ENCODE measurements at regions not wholly inside any gene's neighbourhood (a gene's known extent, or its start where the extent isn't known, plus 50 kb on each side); places are given as distances from the start of the nearest gene placed in this dataset.

DNA sequence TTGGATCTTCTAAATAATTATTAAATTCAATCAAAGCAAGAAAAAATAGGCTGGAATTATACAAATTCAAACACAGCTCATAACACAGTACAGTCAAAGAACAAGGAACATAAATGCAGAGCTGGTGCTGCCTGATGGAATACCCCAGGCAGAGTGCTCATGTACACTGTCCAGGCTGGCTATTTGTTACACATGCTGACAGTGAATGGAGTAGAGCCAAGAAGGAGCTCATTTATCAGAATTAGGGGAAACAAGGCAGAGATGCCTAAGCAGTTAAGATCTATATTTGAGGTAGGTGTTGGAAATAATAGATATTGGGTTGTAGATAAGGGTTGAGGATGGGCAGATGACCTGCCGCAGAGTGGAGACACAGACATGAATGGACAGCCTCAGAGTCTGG, 788.2 kb upstream of the ARPP21 start:
- DNase-seq (ENCODE audit: low spot score) = no peak
- in situ Hi-C loops (cut with MboI; ENCODE audit: low sequenced_read_pairs, unreplicated experiment) = no loop called here
- TF ChIP-seq, protein P1, sequence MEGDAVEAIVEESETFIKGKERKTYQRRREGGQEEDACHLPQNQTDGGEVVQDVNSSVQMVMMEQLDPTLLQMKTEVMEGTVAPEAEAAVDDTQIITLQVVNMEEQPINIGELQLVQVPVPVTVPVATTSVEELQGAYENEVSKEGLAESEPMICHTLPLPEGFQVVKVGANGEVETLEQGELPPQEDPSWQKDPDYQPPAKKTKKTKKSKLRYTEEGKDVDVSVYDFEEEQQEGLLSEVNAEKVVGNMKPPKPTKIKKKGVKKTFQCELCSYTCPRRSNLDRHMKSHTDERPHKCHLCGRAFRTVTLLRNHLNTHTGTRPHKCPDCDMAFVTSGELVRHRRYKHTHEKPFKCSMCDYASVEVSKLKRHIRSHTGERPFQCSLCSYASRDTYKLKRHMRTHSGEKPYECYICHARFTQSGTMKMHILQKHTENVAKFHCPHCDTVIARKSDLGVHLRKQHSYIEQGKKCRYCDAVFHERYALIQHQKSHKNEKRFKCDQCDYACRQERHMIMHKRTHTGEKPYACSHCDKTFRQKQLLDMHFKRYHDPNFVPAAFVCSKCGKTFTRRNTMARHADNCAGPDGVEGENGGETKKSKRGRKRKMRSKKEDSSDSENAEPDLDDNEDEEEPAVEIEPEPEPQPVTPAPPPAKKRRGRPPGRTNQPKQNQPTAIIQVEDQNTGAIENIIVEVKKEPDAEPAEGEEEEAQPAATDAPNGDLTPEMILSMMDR (IDR thresholded peaks at IDR 0.05; ENCODE audit: borderline replicate concordance, control extremely low read depth, extremely low read depth, insufficient read depth, missing control alignments) = no peak

DNA sequence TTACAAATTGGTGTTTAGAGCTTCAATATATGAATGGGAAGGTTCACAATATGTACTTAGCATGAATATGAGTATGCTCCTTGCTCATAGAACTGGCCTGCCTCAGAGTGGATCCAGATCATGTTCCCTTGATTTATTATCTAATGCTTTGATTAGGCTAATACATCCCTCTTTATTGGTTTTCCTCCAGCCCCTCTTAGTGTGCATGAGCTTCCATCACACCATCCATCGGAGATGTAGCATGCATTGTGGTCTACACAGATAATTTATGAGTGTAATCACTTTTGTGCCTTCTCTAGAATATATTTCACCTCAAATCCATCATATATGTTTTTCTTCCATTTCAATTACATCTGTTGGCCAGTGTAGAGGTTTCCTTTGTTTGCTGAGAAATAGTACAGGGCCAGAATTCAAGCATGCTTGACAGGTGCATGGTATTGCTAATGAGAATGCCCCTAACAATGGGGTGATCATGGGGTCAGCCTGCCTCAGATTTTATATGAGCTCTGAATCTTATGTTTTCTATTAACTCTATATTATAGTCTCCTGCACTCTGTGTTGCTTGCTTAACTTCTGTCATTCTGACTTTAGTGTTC, 786.4 kb upstream of the ARPP21 start:
- no peak for DNase-seq (ENCODE audit: low spot score)
- TF ChIP-seq, protein P1 (IDR thresholded peaks at IDR 0.05; ENCODE audit: borderline replicate concordance, control extremely low read depth, extremely low read depth, insufficient read depth, missing control alignments) = no peak
- in situ Hi-C loops (cut with MboI; ENCODE audit: low sequenced_read_pairs, unreplicated experiment) = no loop called here

DNA sequence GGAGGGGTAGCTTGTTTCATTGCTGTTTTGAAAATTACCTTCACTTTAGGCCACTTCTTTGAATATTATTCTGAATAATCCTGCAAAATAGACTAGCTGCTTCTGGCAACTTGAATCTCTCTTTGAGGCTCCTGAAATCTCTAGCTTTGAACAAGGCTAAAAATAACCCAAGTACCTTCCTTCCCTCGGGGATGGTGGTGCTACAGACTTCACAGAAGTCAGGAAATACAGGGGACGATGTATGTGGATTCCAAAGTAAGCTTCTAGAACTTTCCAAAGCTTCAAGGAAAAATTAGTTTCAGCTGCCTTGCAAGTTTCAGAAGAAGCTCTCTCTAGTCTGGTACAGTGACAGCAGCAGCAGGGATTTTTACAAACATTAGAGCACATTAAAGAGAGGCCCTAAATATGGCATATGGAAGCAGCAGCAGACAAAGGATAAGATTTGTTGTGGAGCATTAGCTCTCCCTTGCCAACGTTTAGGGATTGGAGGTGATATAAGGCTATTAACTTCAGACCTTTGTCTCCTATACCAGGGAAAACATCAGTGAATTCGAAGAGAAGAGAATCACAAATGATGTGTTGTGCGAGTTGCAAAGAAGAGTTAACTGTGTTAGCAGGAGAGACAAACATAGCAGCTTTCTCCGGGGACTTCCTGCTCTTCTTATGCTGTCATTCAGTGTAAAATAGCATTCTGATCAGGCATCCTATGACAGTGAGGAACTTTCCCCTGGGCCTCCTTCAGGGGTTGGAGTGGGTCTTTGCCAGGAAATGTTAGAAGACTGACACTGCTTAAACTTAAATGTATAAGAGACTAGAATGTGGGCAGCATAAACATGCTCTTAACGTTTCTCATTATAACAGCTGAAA, 783.0 kb upstream of the ARPP21 start:
- TF ChIP-seq, protein P1 (IDR thresholded peaks at IDR 0.05; ENCODE audit: borderline replicate concordance, control extremely low read depth, extremely low read depth, insufficient read depth, missing control alignments) = no peak
- no peak for DNase-seq (ENCODE audit: low spot score)
- in situ Hi-C loops (cut with MboI; ENCODE audit: low sequenced_read_pairs, unreplicated experiment) = no loop called here

DNA sequence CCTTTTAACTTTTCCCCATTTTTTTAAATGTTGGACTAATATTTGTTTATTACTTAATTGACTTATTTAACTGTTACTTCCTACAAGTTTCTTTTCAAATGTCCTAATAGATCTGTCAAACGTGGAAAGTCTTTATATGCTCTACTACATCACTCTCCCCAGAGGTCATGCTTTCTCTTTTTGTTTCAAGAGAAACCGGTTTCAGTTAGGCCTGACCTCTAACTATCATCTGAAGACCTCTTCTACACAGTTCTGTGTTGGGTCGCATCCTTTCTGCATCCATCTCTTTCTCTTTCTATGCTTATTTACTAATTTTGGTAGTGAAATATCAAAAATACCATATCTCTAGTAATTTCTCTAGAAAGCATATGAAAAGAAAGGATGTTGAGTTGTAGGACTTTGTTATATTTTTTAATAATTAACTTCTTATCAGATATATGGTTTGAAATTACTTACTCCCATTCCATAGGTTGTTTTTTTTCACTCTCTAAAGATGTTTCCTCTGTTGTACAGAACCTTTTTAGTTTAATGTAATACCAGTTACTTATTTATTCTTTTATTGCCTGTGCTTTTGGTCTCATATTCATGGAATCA, 781.2 kb upstream of the ARPP21 start:
- in situ Hi-C loops (cut with MboI; ENCODE audit: low sequenced_read_pairs, unreplicated experiment) = no loop called here
- DNase-seq (ENCODE audit: low spot score) = no peak
- TF ChIP-seq, protein P1 (IDR thresholded peaks at IDR 0.05; ENCODE audit: borderline replicate concordance, control extremely low read depth, extremely low read depth, insufficient read depth, missing control alignments) = no peak

DNA sequence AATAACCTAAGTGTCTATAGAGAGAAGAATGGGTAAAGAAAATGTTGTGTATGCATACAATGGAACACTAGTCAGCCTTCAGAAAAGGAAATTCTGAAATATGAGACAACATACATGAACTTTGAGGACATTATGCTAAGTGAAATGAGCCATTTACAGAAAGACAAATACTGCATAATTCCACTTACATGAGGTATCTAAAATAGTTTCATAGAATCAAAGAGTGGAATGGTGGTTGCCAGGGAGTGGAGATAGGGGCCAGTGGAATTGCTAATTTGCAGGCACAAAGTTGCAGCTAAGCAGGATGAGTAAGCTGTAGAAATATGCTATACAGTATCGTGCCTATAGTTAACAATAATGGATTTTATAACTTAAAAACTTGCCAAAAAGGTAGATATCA, 779.6 kb upstream of the ARPP21 start:
- in situ Hi-C loops (cut with MboI; ENCODE audit: low sequenced_read_pairs, unreplicated experiment) = no loop called here
- TF ChIP-seq, protein P1 (IDR thresholded peaks at IDR 0.05; ENCODE audit: borderline replicate concordance, control extremely low read depth, extremely low read depth, insufficient read depth, missing control alignments) = no peak
- DNase-seq (ENCODE audit: low spot score) = no peak

DNA sequence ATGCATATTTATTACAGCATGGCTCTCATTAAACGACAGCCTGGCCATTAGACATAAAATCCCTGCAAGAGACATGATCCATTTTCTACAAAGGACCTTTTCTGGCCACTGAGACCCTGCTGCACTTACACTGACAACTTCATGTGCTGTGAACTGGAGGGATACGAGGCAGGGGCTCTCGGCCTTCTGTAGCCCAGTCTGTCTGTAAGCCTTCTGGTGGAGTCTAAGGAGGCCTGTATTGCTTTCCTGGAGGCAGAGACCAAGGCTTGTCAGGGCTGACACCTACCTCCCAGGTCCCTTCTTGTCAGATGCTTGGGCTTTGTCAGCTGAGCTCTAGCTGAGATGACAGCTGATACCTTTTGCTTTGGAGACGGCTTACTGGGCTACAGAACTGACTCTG, 776.9 kb upstream of the ARPP21 start:
- TF ChIP-seq, protein P1 (IDR thresholded peaks at IDR 0.05; ENCODE audit: borderline replicate concordance, control extremely low read depth, extremely low read depth, insufficient read depth, missing control alignments) = no peak
- in situ Hi-C loops (cut with MboI; ENCODE audit: low sequenced_read_pairs, unreplicated experiment) = no loop called here
- DNase-seq (ENCODE audit: low spot score) = no peak
